Nephron (organoid): ENCODE measurements at regions not wholly inside any gene's neighbourhood (a gene's known extent, or its start where the extent isn't known, plus 50 kb on each side); places are given as distances from the start of the nearest gene placed in this dataset.

ENCODE experiments used
- H3K27ac Mint-ChIP-seq, 3 experiments: 2 replicates each; pipeline ENCODE4 v1.8.0; 2020; ENCODE audit warnings: mixed read lengths in 3 of 3, mild to moderate bottlenecking in 2 of 3, moderate library complexity in 1 of 3
- H3K27me3 Mint-ChIP-seq: 2 replicates; pipeline ENCODE4 v1.8.0; 2021; ENCODE audit warnings: low read depth, mild to moderate bottlenecking, moderate library complexity, mixed read lengths
- H3K36me3 Mint-ChIP-seq: 2 replicates; pipeline ENCODE4 v1.8.0; 2020; ENCODE audit warnings: low read depth, mixed read lengths
- H3K4me1 Mint-ChIP-seq: 2 replicates; pipeline ENCODE4 v1.8.0; 2020; ENCODE audit warnings: mixed read lengths
- H3K4me3 Mint-ChIP-seq, 3 experiments: 2 replicates each; pipeline ENCODE4 v1.8.0; 2020; ENCODE audit warnings: mild to moderate bottlenecking in 3 of 3, mixed read lengths in 3 of 3, moderate library complexity in 2 of 3
- H3K9me3 Mint-ChIP-seq: 2 replicates; pipeline ENCODE4 v1.8.0; 2020; ENCODE audit warnings: mixed read lengths
- TF ChIP-seq, protein P1 (sequence below), 3 experiments: fragments of 200-600 bp; sonication (generic); IDR thresholded peaks; one replicate each; pipeline ENCODE4 v1.5.0; 2021; ENCODE audit warnings: antibody characterized with exemption in 3 of 3; ENCODE audit not compliant: unreplicated experiment in 3 of 3

DNA sequence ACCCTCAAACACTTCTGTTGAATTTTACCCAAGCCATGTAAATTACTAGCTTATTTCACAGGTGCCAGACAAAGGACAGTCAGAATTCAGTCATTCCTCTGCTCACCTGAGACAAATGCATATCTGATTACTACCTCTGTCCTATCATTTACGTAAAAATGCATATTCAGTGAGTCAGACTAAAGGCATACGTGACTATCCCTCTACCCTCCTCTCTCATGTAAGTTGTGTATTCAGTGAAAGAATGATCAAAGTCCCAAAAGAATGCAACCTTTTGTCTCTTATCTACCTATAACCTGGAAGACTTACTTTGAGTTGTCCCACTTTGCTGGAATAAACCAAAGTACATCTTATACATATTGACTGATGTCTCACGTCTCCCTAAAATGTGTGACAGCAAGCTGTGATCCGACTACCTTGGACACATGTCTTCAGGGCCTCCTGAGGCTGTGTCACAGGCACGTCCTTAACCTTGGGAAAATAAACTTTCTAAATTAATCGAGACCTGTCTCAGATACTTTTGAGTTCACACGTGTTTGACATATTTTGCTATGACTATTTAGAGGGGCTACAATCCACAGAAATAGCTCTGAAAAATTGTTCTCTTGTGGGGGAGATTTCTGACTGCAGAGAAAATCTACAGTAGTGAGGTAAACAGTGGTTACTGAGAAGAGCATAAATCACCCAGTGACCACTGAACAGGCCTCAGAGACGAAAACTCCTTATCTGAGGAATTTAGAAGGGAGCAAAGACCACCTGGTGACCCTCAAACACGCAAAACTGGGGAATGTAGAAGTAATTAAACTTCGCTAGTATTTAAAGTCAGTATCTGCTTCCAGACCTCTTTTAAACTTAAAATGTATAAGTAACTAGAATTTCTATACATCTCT is 1575.8 kb downstream of the STIM2 start:
- Mint-ChIP-seq H3K36me3 (no peaks in the 10 kb centered on the region), H3K27ac (peak overlapping the region in 1 of 3 experiments; percentile 13), H3K4me1 (peaks cover 14% of the 10 kb centered on the region), H3K4me3 (no peak overlapping the region), H3K9me3 (no peaks in the 10 kb centered on the region), H3K27me3 (no peaks in the 10 kb centered on the region)
- TF ChIP-seq, protein P1, sequence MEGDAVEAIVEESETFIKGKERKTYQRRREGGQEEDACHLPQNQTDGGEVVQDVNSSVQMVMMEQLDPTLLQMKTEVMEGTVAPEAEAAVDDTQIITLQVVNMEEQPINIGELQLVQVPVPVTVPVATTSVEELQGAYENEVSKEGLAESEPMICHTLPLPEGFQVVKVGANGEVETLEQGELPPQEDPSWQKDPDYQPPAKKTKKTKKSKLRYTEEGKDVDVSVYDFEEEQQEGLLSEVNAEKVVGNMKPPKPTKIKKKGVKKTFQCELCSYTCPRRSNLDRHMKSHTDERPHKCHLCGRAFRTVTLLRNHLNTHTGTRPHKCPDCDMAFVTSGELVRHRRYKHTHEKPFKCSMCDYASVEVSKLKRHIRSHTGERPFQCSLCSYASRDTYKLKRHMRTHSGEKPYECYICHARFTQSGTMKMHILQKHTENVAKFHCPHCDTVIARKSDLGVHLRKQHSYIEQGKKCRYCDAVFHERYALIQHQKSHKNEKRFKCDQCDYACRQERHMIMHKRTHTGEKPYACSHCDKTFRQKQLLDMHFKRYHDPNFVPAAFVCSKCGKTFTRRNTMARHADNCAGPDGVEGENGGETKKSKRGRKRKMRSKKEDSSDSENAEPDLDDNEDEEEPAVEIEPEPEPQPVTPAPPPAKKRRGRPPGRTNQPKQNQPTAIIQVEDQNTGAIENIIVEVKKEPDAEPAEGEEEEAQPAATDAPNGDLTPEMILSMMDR (IDR thresholded peaks at IDR 0.05; ENCODE audit: unreplicated experiment in 3 of 3): no peak

DNA sequence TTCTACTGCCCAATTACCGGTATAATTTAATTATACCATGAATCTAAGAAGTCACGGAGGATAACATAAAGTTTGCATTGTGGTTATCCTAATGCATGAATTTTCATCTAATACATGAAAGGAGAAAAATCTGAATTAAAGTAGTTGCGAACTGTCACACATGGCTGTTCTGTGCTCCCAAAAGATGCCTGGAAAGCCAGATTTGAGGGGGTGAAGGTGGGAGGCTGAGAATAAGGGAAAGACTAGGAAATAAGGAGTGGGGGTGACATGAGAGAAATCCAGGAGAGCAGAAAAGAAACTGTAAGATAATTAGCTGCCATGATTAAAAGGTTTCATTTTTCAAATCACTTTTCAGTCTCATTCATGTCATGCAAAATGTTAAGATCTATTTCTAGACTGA is 1582.7 kb downstream of the STIM2 start:
- Mint-ChIP-seq H3K36me3 (no peaks in the 10 kb centered on the region), H3K9me3 (no peaks in the 10 kb centered on the region), H3K27ac (no peak overlapping the region), H3K4me3 (no peak overlapping the region), H3K27me3 (no peaks in the 10 kb centered on the region), H3K4me1 (no peaks in the 10 kb centered on the region)
- TF ChIP-seq, protein P1 (IDR thresholded peaks at IDR 0.05; ENCODE audit: unreplicated experiment in 3 of 3): no peak

DNA sequence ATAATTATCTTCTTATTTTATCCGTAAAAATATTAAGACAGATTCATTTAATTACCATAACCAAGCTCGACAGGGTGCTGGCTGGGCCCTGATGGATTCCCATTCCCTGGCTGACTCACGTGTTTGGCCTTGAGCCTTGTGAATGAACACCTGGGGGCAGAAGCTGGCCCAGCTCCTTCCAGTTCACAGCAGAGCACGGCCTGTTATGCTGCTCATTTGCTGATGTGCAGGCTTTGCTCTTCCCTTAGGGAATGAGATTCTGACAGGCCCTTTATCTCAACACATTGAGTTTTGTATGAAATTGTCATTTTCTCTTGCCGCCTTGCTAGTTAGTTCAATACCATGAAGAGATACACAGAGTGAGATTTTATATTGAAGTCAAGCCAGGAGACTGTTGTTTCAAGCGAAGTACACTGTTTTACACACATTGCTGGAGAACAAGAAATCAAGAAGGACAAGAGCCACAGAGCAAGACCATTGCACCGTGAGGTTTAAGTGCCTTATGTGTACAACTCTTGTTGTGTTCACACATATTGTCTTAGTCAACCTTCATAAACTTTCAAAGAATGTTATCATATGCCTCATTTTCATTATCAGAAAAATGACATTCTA is 1583.3 kb downstream of the STIM2 start:
- Mint-ChIP-seq H3K36me3 (no peaks in the 10 kb centered on the region), H3K4me3 (no peak overlapping the region), H3K9me3 (no peaks in the 10 kb centered on the region), H3K27ac (no peak overlapping the region), H3K27me3 (no peaks in the 10 kb centered on the region), H3K4me1 (no peaks in the 10 kb centered on the region)
- TF ChIP-seq, protein P1 (IDR thresholded peaks at IDR 0.05; ENCODE audit: unreplicated experiment in 3 of 3): no peak

DNA sequence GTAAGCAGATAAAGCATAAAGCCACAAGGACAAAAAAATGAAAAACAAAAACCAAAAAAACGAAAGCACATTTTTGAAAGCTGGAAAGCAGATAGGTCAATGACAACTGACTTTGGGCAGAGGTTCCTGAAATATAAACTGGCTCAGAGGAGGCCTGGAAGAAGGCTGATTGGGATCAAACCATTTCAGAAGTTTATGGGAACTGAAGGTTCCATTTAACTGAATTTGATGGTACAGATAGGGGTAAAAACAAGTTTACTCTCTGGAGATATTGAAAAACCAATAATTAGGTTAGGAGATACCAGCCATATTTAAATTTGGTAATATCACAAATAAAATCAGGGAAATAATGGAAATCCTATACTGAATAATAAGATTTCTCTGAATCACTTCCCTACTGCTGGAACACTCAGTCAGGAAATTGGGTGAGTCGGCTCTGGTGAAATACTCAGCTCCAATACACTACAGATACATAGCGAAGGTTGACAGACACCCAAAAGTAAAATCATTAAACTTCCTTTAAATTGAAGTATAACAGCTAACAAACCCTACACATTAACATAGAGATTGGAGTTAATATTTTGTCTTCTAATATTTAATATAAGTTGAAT is 1584.3 kb downstream of the STIM2 start:
- no peaks in the 10 kb centered on the region for H3K9me3 Mint-ChIP-seq
- TF ChIP-seq, protein P1 (IDR thresholded peaks at IDR 0.05; ENCODE audit: unreplicated experiment in 3 of 3): no peak
- no peaks in the 10 kb centered on the region for H3K4me1 Mint-ChIP-seq
- H3K27ac Mint-ChIP-seq: no peak overlapping the region
- no peaks in the 10 kb centered on the region for H3K27me3 Mint-ChIP-seq
- H3K36me3 Mint-ChIP-seq: no peaks in the 10 kb centered on the region
- H3K4me3 Mint-ChIP-seq: no peak overlapping the region

DNA sequence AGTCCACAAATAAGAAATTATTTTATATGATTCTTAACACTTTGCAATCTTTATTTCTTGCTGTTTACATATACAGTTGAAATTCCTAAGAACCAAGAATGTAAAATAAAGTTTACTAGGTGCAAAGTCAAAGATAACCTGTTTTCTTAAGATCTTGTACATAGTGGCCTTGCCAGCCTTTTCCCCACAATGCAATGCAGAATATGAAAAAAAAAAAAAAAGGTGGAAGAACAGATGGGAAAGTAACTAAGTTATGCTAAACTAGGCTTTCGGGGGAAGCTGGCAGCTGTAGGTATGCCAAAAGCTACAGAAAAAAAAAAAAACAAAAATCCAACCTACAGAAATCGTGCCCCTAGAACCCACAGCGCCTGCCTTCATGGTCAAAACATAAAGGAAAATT is 1588.4 kb downstream of the STIM2 start:
- H3K4me1 Mint-ChIP-seq: no peaks in the 10 kb centered on the region

More for the DNA sequence above, 1588.4 kb downstream of the STIM2 start:
- Mint-ChIP-seq H3K36me3 (no peaks in the 10 kb centered on the region), H3K27me3 (peaks cover 3% of the 10 kb centered on the region), H3K27ac (no peak overlapping the region), H3K4me3 (no peak overlapping the region), H3K9me3 (no peaks in the 10 kb centered on the region)
- TF ChIP-seq, protein P1 (IDR thresholded peaks at IDR 0.05; ENCODE audit: unreplicated experiment in 3 of 3): no peak
